ENCODE measurements at regions not wholly inside any gene's neighbourhood (a gene's known extent, or its start where the extent isn't known, plus 50 kb on each side); places are given as distances from the start of the nearest gene placed in this dataset.
"Not testable (repeated sequence)": the region's sequence is repeated elsewhere in the genome, so short reads cannot be mapped to it uniquely, and the experiment has no call there.

DNA sequence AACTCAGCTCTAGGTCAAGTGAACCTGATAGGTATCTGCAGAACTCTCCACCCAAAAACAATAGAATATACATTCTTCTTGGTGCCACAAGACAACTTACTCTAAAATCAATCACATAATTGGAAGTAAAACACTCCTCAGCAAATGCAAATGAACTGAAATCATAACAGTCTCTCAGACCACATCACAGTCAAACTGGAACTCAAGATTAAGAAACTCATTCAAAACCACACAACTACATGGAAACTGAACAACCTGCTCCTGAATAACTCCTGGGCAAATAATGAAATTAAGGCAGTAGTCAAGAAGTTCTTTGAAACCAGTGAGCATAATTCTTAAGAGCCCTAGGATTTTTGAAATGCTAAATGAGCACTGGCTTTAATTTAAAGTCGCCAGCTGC is 125.4 kb upstream of the PDE4D start:
- not testable (repeated sequence) for H3K27ac ChIP-seq (ENCODE audit: low read depth in 1 of 3, low read length in 2 of 3); H3K36me3 ChIP-seq (ENCODE audit: control insufficient read depth in 3 of 3, insufficient read depth in 2 of 3, low read depth in 1 of 3, low read length in 3 of 3); H3K4me1 ChIP-seq (ENCODE audit: control insufficient read depth in 3 of 3, insufficient read depth in 2 of 3, low read depth in 1 of 3, low read length in 2 of 3); H3K27me3 ChIP-seq (ENCODE audit: control insufficient read depth in 3 of 3, insufficient read depth in 3 of 3, low read length in 3 of 3); DNase-seq; H3K9me3 ChIP-seq (ENCODE audit: control insufficient read depth in 2 of 2, insufficient read depth in 1 of 2, low read depth in 1 of 2, low read length in 1 of 2); H3K4me3 ChIP-seq (ENCODE audit: low read depth in 1 of 3, low read length in 3 of 3); FAIRE-seq
- WGBS, 3 donors, result 89 to 93% (median 91%) methylated on average over 1 of the region's 1 CpG

- Histone ChIP-seq H3K4me1 (ENCODE audit: control insufficient read depth in 3 of 3, insufficient read depth in 2 of 3, low read depth in 1 of 3, low read length in 2 of 3) (no peaks in the 10 kb centered on the region), H3K4me3 (ENCODE audit: low read depth in 1 of 3, low read length in 3 of 3) (no peak overlapping the region), H3K27ac (ENCODE audit: low read depth in 1 of 3, low read length in 2 of 3) (no peak overlapping the region), H3K36me3 (ENCODE audit: control insufficient read depth in 3 of 3, insufficient read depth in 2 of 3, low read depth in 1 of 3, low read length in 3 of 3) (no peaks in the 10 kb centered on the region), H3K27me3 (ENCODE audit: control insufficient read depth in 3 of 3, insufficient read depth in 3 of 3, low read length in 3 of 3) (no peaks in the 10 kb centered on the region), H3K9me3 (ENCODE audit: control insufficient read depth in 2 of 2, insufficient read depth in 1 of 2, low read depth in 1 of 2, low read length in 1 of 2) (no peaks in the 10 kb centered on the region)
- DNase-seq (no peak), FAIRE-seq (no peak)
Observed at GRCh38 chr5:60018091-60018490, 124.6 kb upstream of the PDE4D start.

- WGBS, 3 donors, result 67 to 78% (median 74%) methylated on average over 2 of the region's 2 CpGs
- no peak for FAIRE-seq
- no peak for DNase-seq
Observed at GRCh38 chr5:60014331-60014730, 120.8 kb upstream of the PDE4D start.

GRCh38 chr5:60010853-60011252 is 117.3 kb upstream of the PDE4D start:
- no peak overlapping the region for H3K4me3 ChIP-seq (ENCODE audit: low read depth in 1 of 3, low read length in 3 of 3)
- no peaks in the 10 kb centered on the region for H3K36me3 ChIP-seq (ENCODE audit: control insufficient read depth in 3 of 3, insufficient read depth in 2 of 3, low read depth in 1 of 3, low read length in 3 of 3)
- no peak overlapping the region for H3K27ac ChIP-seq (ENCODE audit: low read depth in 1 of 3, low read length in 2 of 3)
- no peak for FAIRE-seq
- no peaks in the 10 kb centered on the region for H3K9me3 ChIP-seq (ENCODE audit: control insufficient read depth in 2 of 2, insufficient read depth in 1 of 2, low read depth in 1 of 2, low read length in 1 of 2)
- H3K27me3 ChIP-seq (ENCODE audit: control insufficient read depth in 3 of 3, insufficient read depth in 3 of 3, low read length in 3 of 3), result no peaks in the 10 kb centered on the region
- DNase-seq, result no peak
- no peaks in the 10 kb centered on the region for H3K4me1 ChIP-seq (ENCODE audit: control insufficient read depth in 3 of 3, insufficient read depth in 2 of 3, low read depth in 1 of 3, low read length in 2 of 3)

More at GRCh38 chr5:60014331-60014730, 120.8 kb upstream of the PDE4D start:
- Histone ChIP-seq H3K4me3 (ENCODE audit: low read depth in 1 of 3, low read length in 3 of 3) (no peak overlapping the region), H3K27ac (ENCODE audit: low read depth in 1 of 3, low read length in 2 of 3) (no peak overlapping the region), H3K36me3 (ENCODE audit: control insufficient read depth in 3 of 3, insufficient read depth in 2 of 3, low read depth in 1 of 3, low read length in 3 of 3) (no peaks in the 10 kb centered on the region), H3K9me3 (ENCODE audit: control insufficient read depth in 2 of 2, insufficient read depth in 1 of 2, low read depth in 1 of 2, low read length in 1 of 2) (no peaks in the 10 kb centered on the region), H3K4me1 (ENCODE audit: control insufficient read depth in 3 of 3, insufficient read depth in 2 of 3, low read depth in 1 of 3, low read length in 2 of 3) (no peaks in the 10 kb centered on the region), H3K27me3 (ENCODE audit: control insufficient read depth in 3 of 3, insufficient read depth in 3 of 3, low read length in 3 of 3) (no peaks in the 10 kb centered on the region)

GRCh38 chr5:60010328-60010727 is 116.8 kb upstream of the PDE4D start:
- FAIRE-seq (no peak), DNase-seq (no peak)
- H3K36me3 ChIP-seq (ENCODE audit: control insufficient read depth in 3 of 3, insufficient read depth in 2 of 3, low read depth in 1 of 3, low read length in 3 of 3), result no peaks in the 10 kb centered on the region
- H3K27ac ChIP-seq (ENCODE audit: low read depth in 1 of 3, low read length in 2 of 3), result no peak overlapping the region
- no peaks in the 10 kb centered on the region for H3K4me1 ChIP-seq (ENCODE audit: control insufficient read depth in 3 of 3, insufficient read depth in 2 of 3, low read depth in 1 of 3, low read length in 2 of 3)
- H3K4me3 ChIP-seq (ENCODE audit: low read depth in 1 of 3, low read length in 3 of 3), result no peak overlapping the region
- H3K27me3 ChIP-seq (ENCODE audit: control insufficient read depth in 3 of 3, insufficient read depth in 3 of 3, low read length in 3 of 3), result no peaks in the 10 kb centered on the region
- no peaks in the 10 kb centered on the region for H3K9me3 ChIP-seq (ENCODE audit: control insufficient read depth in 2 of 2, insufficient read depth in 1 of 2, low read depth in 1 of 2, low read length in 1 of 2)
- WGBS, 3 donors, result 59 to 72% (median 68%) methylated on average over 1 of the region's 1 CpG

DNA sequence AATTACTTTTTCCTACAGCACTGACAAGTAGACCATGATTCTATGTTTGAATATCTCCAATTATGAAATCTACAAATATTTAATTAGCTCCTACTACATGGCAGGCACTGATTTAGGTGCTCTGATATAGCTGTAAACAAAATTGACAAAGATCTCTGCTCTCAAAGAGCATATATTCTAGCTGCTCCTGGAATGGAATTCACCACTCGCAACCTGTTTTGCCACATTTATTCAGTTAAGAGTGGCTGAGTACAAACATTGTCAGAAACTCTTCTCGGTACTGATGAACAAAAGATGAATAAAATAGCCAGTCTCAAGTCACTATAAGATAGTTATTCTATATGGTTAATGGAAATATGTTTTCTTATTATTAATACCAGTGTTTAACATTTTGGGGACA is 114.2 kb upstream of the PDE4D start:
- no peak for DNase-seq
- no peak for FAIRE-seq
- Histone ChIP-seq H3K27me3 (ENCODE audit: control insufficient read depth in 3 of 3, insufficient read depth in 3 of 3, low read length in 3 of 3) (no peaks in the 10 kb centered on the region), H3K27ac (ENCODE audit: low read depth in 1 of 3, low read length in 2 of 3) (no peak overlapping the region), H3K4me1 (ENCODE audit: control insufficient read depth in 3 of 3, insufficient read depth in 2 of 3, low read depth in 1 of 3, low read length in 2 of 3) (no peaks in the 10 kb centered on the region), H3K4me3 (ENCODE audit: low read depth in 1 of 3, low read length in 3 of 3) (no peak overlapping the region), H3K9me3 (ENCODE audit: control insufficient read depth in 2 of 2, insufficient read depth in 1 of 2, low read depth in 1 of 2, low read length in 1 of 2) (no peaks in the 10 kb centered on the region), H3K36me3 (ENCODE audit: control insufficient read depth in 3 of 3, insufficient read depth in 2 of 3, low read depth in 1 of 3, low read length in 3 of 3) (no peaks in the 10 kb centered on the region)
- 81 to 92% (median 92%) methylated on average over 2 of the region's 2 CpGs for WGBS, 3 donors

DNA sequence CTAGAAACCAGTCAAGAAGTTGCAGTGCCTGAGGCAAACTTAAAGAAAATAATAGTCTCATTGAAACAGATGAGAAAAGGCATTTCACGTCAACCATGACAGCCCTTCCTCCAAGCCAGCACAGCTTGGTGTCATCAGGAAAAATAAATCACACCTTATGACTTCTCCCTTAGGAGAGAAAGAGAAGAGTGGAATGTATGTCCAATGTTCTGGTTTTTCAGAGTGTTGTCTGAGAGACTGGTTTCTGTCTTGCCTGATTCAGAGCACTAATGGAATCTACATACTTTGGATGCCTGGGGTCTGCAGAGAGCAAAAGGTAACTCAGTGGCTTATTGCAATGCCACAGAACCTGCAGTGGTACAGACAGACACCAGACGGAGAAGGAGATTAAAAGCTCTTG is 105.5 kb upstream of the PDE4D start:
- 74 to 90% (median 86%) methylated on average over 2 of the region's 2 CpGs for WGBS, 3 donors
- no peak for FAIRE-seq

DNA sequence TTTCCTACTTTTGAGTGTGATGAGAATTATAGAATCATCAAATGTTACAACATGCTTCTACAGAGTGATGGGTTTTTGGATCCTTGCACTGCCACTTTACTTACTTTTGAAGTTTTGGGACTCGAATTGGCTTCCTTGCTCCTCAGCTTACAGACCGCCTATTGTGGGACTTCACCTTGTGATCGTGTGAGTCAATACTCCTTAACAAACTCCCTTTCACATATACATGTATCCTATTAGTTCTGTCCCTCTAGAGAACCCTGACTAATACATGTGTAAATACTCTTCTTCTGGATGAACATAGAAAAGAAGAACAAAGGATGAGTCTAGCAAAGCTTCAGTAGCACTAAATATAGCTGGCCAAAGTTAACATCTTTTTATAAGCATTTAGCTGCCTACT is 98.7 kb upstream of the PDE4D start:
- FAIRE-seq (no peak), DNase-seq (no peak)
- Histone ChIP-seq H3K27me3 (ENCODE audit: control insufficient read depth in 3 of 3, insufficient read depth in 3 of 3, low read length in 3 of 3) (no peaks in the 10 kb centered on the region), H3K4me1 (ENCODE audit: control insufficient read depth in 3 of 3, insufficient read depth in 2 of 3, low read depth in 1 of 3, low read length in 2 of 3) (no peaks in the 10 kb centered on the region), H3K9me3 (ENCODE audit: control insufficient read depth in 2 of 2, insufficient read depth in 1 of 2, low read depth in 1 of 2, low read length in 1 of 2) (no peaks in the 10 kb centered on the region), H3K27ac (ENCODE audit: low read depth in 1 of 3, low read length in 2 of 3) (no peak overlapping the region), H3K4me3 (ENCODE audit: low read depth in 1 of 3, low read length in 3 of 3) (no peak overlapping the region), H3K36me3 (ENCODE audit: control insufficient read depth in 3 of 3, insufficient read depth in 2 of 3, low read depth in 1 of 3, low read length in 3 of 3) (no peaks in the 10 kb centered on the region)
- WGBS, 3 donors, result 83 to 89% (median 88%) methylated on average over 3 of the region's 3 CpGs

More for the DNA sequence above, 105.5 kb upstream of the PDE4D start:
- DNase-seq, result no peak
- H3K4me3 ChIP-seq (ENCODE audit: low read depth in 1 of 3, low read length in 3 of 3), result no peak overlapping the region
- H3K9me3 ChIP-seq (ENCODE audit: control insufficient read depth in 2 of 2, insufficient read depth in 1 of 2, low read depth in 1 of 2, low read length in 1 of 2), result peaks cover 0 to 4% of the 10 kb centered on the region in 2 donors
- H3K36me3 ChIP-seq (ENCODE audit: control insufficient read depth in 3 of 3, insufficient read depth in 2 of 3, low read depth in 1 of 3, low read length in 3 of 3), result no peaks in the 10 kb centered on the region
- H3K27me3 ChIP-seq (ENCODE audit: control insufficient read depth in 3 of 3, insufficient read depth in 3 of 3, low read length in 3 of 3), result no peaks in the 10 kb centered on the region
- no peaks in the 10 kb centered on the region for H3K4me1 ChIP-seq (ENCODE audit: control insufficient read depth in 3 of 3, insufficient read depth in 2 of 3, low read depth in 1 of 3, low read length in 2 of 3)
- no peak overlapping the region for H3K27ac ChIP-seq (ENCODE audit: low read depth in 1 of 3, low read length in 2 of 3)

- no peak overlapping the region for H3K4me3 ChIP-seq (ENCODE audit: low read depth in 1 of 3, low read length in 3 of 3)
- no peak overlapping the region for H3K27ac ChIP-seq (ENCODE audit: low read depth in 1 of 3, low read length in 2 of 3)
- DNase-seq, result no peak
- FAIRE-seq, result no peak
- no peaks in the 10 kb centered on the region for H3K9me3 ChIP-seq (ENCODE audit: control insufficient read depth in 2 of 2, insufficient read depth in 1 of 2, low read depth in 1 of 2, low read length in 1 of 2)
- no peaks in the 10 kb centered on the region for H3K36me3 ChIP-seq (ENCODE audit: control insufficient read depth in 3 of 3, insufficient read depth in 2 of 3, low read depth in 1 of 3, low read length in 3 of 3)
- no peaks in the 10 kb centered on the region for H3K27me3 ChIP-seq (ENCODE audit: control insufficient read depth in 3 of 3, insufficient read depth in 3 of 3, low read length in 3 of 3)
- no peaks in the 10 kb centered on the region for H3K4me1 ChIP-seq (ENCODE audit: control insufficient read depth in 3 of 3, insufficient read depth in 2 of 3, low read depth in 1 of 3, low read length in 2 of 3)
- WGBS, 3 donors, result 88 to 91% (median 89%) methylated on average over 7 of the region's 7 CpGs
Observed at GRCh38 chr5:59988396-59988795, 94.9 kb upstream of the PDE4D start.

Data from small intestine (tissue), 7 donors.